ENCODE measurements at regions not wholly inside any gene's neighbourhood (a gene's known extent, or its start where the extent isn't known, plus 50 kb on each side); places are given as distances from the start of the nearest gene placed in this dataset.

GRCh38 chr16:51057102-51057793 lies 93.8 kb downstream of the SALL1 start:
- Histone ChIP-seq H3K9me3 (ENCODE audit: control insufficient read depth, insufficient read depth, low read length) (no peaks in the 10 kb centered on the region), H3K4me1 (ENCODE audit: control insufficient read depth, insufficient read depth, low read length) (no peaks in the 10 kb centered on the region), H2BK5ac (ENCODE audit: low read depth, low read length, poor library complexity, severe bottlenecking) (no peak overlapping the region), H4K8ac (ENCODE audit: low read depth in 2 of 2, low read length in 2 of 2) (no peak overlapping the region), H3K9ac (ENCODE audit: low read depth, low read length) (no peak overlapping the region), H2BK20ac (ENCODE audit: low read depth, low read length) (no peak overlapping the region), H3K27me3 (ENCODE audit: control insufficient read depth, insufficient read depth, low read length) (peaks cover 2% of the 10 kb centered on the region; the same call in 1 of the 2 replicates), H3K4ac (ENCODE audit: low read depth, low read length) (no peak overlapping the region), H4K20me1 (ENCODE audit: insufficient read depth, low read length) (no peaks in the 10 kb centered on the region), H3K56ac (ENCODE audit: extremely low read depth, insufficient read depth, low read length) (no peak overlapping the region), H3K9me1 (ENCODE audit: insufficient read depth, low read length) (no peaks in the 10 kb centered on the region), H3K4me2 (ENCODE audit: low read depth, low read length) (no peak overlapping the region), H3K36me3 (ENCODE audit: control insufficient read depth, insufficient read depth, low read length) (no peaks in the 10 kb centered on the region), H2BK120ac (ENCODE audit: low read depth, low read length) (no peak overlapping the region), H2BK15ac (ENCODE audit: low read depth, low read length) (no peak overlapping the region), H3K4me3 (ENCODE audit: insufficient read depth, low read depth, low read length) (no peak overlapping the region), H4K91ac (ENCODE audit: insufficient read depth, low read depth, low read length) (no peak overlapping the region), H3K27ac (ENCODE audit: insufficient read depth, low read length) (no peak overlapping the region), H3K14ac (replicated peaks; ENCODE audit: low read depth, low read length) (no peak overlapping the region), H2AK9ac (replicated peaks; ENCODE audit: low read depth, low read length, poor library complexity) (no peak overlapping the region), H3K23ac (ENCODE audit: low read depth, low read length) (no peak overlapping the region), H4K5ac (ENCODE audit: low read depth, low read length) (no peak overlapping the region), H2AK5ac (ENCODE audit: low read depth, low read length) (no peak overlapping the region), H2AFZ (replicated peaks; ENCODE audit: low read length, poor library complexity) (peak overlapping the region; percentile 4), H3K18ac (ENCODE audit: low read depth, low read length) (no peak overlapping the region), H3K79me1 (ENCODE audit: low read depth in 1 of 2, low read length in 2 of 2) (no peaks in the 10 kb centered on the region)
- ATAC-seq (ENCODE audit: low read depth) (no peak), DNase-seq (no peak)
- TF ChIP-seq RFX5 (IDR thresholded peaks at IDR 0.05; ENCODE audit: low read depth, low read length) (no peak), CTCF (conservative IDR thresholded peaks at IDR 0.05; ENCODE audit: low read depth, low read length) (no peak), POLR2A (IDR thresholded peaks at IDR 0.05; ENCODE audit: low read depth, low read length) (no peak), FOS (IDR thresholded peaks at IDR 0.05; ENCODE audit: low read depth, low read length) (no peak), MAFK (IDR thresholded peaks at IDR 0.05; ENCODE audit: low read depth, low read length) (no peak), MAZ (IDR thresholded peaks at IDR 0.05; ENCODE audit: borderline replicate concordance, low read depth, low read length) (no peak), RCOR1 (IDR thresholded peaks at IDR 0.05; ENCODE audit: insufficient replicate concordance, low read length) (no peak)
- BruUV-seq (replicated peaks), result no TSS peak
- CTCF ChIA-PET, result no interaction called here
- dilution Hi-C loops (cut with HindIII; ENCODE audit: low sequenced_read_pairs, unreplicated experiment), result no loop called here
- no CpG with 5 or more reads among the region's 8 CpGs for WGBS, 2 experiments (ENCODE audit: extremely low coverage in 2 of 2, insufficient read length in 1 of 2)
- intact Hi-C loops (cut with micrococcal nuclease), result no loop called here
- POLR2A ChIA-PET (ENCODE audit: unreplicated experiment), result no interaction called here
- in situ Hi-C loops (cut with MboI; ENCODE audit: low sequenced_read_pairs), result no loop called here

Measured in IMR-90 (cell line).